A673 (cell line): ENCODE measurements at regions not wholly inside any gene's neighbourhood (a gene's known extent, or its start where the extent isn't known, plus 50 kb on each side); places are given as distances from the start of the nearest gene placed in this dataset.

Source experiments
- BruUV-seq: library from RNA; stranded (reverse); fragments of 400-500 nt; replicated peaks from 2 replicates; lab custom pipeline; 2021; lab: Mats Ljungman, UMichigan
- CTCF ChIA-PET: fragments of 300-600 bp; sonication (Branson Sonifier 250); formaldehyde crosslinking; loops from one replicate; lab custom pipeline; 2022; ENCODE audit warnings: antibody characterized with exemption; lab: Charles Lee
- POLR2A ChIA-PET: fragments of 300-600 bp; sonication (Branson Sonifier 250); formaldehyde crosslinking; loops from one replicate; lab custom pipeline; 2022; ENCODE audit warnings: antibody characterized with exemption; ENCODE audit not compliant: low non-redundant PET; lab: Charles Lee
- DNase-seq: peaks from one replicate; pipeline ENCODE4 v3.0.0-alpha.2; 2015; ENCODE audit warnings: low spot score
- H3K27ac ChIP-seq: fragments of 200-600 bp; sonication (generic); 2 replicates; pipeline ENCODE4 v1.5.1; 2016; ENCODE audit warnings: mixed run types, low read depth, mild to moderate bottlenecking, mixed read lengths, antibody characterized with exemption, low read length; ENCODE audit not compliant: poor library complexity, severe bottlenecking
- H3K27me3 ChIP-seq: fragments of 200-600 bp; sonication (generic); replicated peaks from 2 replicates; pipeline ENCODE4 v1.6.1; 2017; ENCODE audit warnings: mixed run types, low read depth, mild to moderate bottlenecking, mixed read lengths, antibody characterized with exemption, low read length; ENCODE audit not compliant: insufficient read depth, poor library complexity
- H3K36me3 ChIP-seq: fragments of 200-600 bp; sonication (generic); 2 replicates; pipeline ENCODE4 v1.6.1; 2016; ENCODE audit warnings: mixed run types, mild to moderate bottlenecking, mixed read lengths, antibody characterized with exemption, low read length; ENCODE audit not compliant: insufficient read depth, poor library complexity, severe bottlenecking
- H3K4me1 ChIP-seq: fragments of 200-600 bp; sonication (generic); 2 replicates; pipeline ENCODE4 v1.6.1; 2017; ENCODE audit warnings: mixed run types, mild to moderate bottlenecking, mixed read lengths, antibody characterized with exemption, low read length; ENCODE audit not compliant: insufficient read depth, poor library complexity, severe bottlenecking
- H3K4me3 ChIP-seq: fragments of 200-600 bp; sonication (generic); 2 replicates; pipeline ENCODE4 v1.5.1; 2016; ENCODE audit warnings: low read depth, mixed run types, mild to moderate bottlenecking, mixed read lengths, low read length; ENCODE audit not compliant: poor library complexity, severe bottlenecking
- H3K9me3 ChIP-seq: fragments of 200-600 bp; sonication (generic); 2 replicates; pipeline ENCODE4 v1.6.1; 2016; ENCODE audit warnings: mixed run types, low read depth, mild to moderate bottlenecking, mixed read lengths, antibody characterized with exemption, low read length; ENCODE audit not compliant: poor library complexity, severe bottlenecking
- CTCF ChIP-seq: fragments of 300-800, 200-600 bp; sonication (generic); conservative IDR thresholded peaks from 2 replicates; pipeline ENCODE4 v1.5.1; 2017; ENCODE audit warnings: low read depth, mild to moderate bottlenecking, antibody characterized with exemption, low read length, moderate library complexity, mixed read lengths
- EZH2 ChIP-seq: fragments of 200-600 bp; sonication (generic); IDR thresholded peaks from 2 replicates; pipeline ENCODE4 v1.6.1; 2017; ENCODE audit warnings: borderline replicate concordance, low read depth, mild to moderate bottlenecking, mixed read lengths, antibody characterized with exemption, low read length; ENCODE audit not compliant: poor library complexity, severe bottlenecking
- intact Hi-C: fragments of 100-400 bp; cut with micrococcal nuclease; formaldehyde crosslinking; loops from one replicate; pipeline ENCODE4 v1.10.0; 2022; ENCODE audit not compliant: unreplicated experiment

GRCh38 chr10:44725404-44725803 is 185.7 kb upstream of the TMEM72 start:
- ChIA-PET POLR2A (no interaction called here), CTCF (no interaction called here)
- BruUV-seq, result no TSS peak
- DNase-seq, result no peak
- H3K4me1 ChIP-seq, result no peaks in the 10 kb centered on the region
- H3K4me3 ChIP-seq, result no peak overlapping the region
- H3K27me3 ChIP-seq, result no peaks in the 10 kb centered on the region
- no peak for TF ChIP-seq CTCF
- TF ChIP-seq EZH2, result no peak
- H3K27ac ChIP-seq, result no peak overlapping the region
- H3K36me3 ChIP-seq, result no peaks in the 10 kb centered on the region
- no peaks in the 10 kb centered on the region for H3K9me3 ChIP-seq
- intact Hi-C loops, result no loop called here

- POLR2A ChIA-PET, result no interaction called here
- no peaks in the 10 kb centered on the region for H3K36me3 ChIP-seq
- no TSS peak for BruUV-seq
- no peak for DNase-seq
- H3K9me3 ChIP-seq, result no peaks in the 10 kb centered on the region
- CTCF ChIA-PET, result no interaction called here
- no peaks in the 10 kb centered on the region for H3K4me1 ChIP-seq
- no peak overlapping the region for H3K27ac ChIP-seq
- TF ChIP-seq CTCF, result no peak
- no peak for TF ChIP-seq EZH2
- intact Hi-C loops, result no loop called here
- no peaks in the 10 kb centered on the region for H3K27me3 ChIP-seq
- no peak overlapping the region for H3K4me3 ChIP-seq
Observed at GRCh38 chr10:44731283-44731682, 179.9 kb upstream of the TMEM72 start.

- ChIA-PET CTCF (no interaction called here), POLR2A (no interaction called here)
- no peaks in the 10 kb centered on the region for H3K4me1 ChIP-seq
- intact Hi-C loops, result no loop called here
- no peaks in the 10 kb centered on the region for H3K27me3 ChIP-seq
- no TSS peak for BruUV-seq
- H3K4me3 ChIP-seq, result no peak overlapping the region
- no peak overlapping the region for H3K27ac ChIP-seq
- no peak; the same call in 1 of the 2 replicates for TF ChIP-seq CTCF
- TF ChIP-seq EZH2, result no peak
- H3K9me3 ChIP-seq, result no peaks in the 10 kb centered on the region
- no peaks in the 10 kb centered on the region for H3K36me3 ChIP-seq
- no peak for DNase-seq
Observed at GRCh38 chr10:44733501-44734488, 177.3 kb upstream of the TMEM72 start.
